ENCODE measurements at regions not wholly inside any gene's neighbourhood (a gene's known extent, or its start where the extent isn't known, plus 50 kb on each side); places are given as distances from the start of the nearest gene placed in this dataset.
"Not testable (repeated sequence)": the region's sequence is repeated elsewhere in the genome, so short reads cannot be mapped to it uniquely, and the experiment has no call there.

- no peak for DNase-seq (ENCODE audit: low read depth)
Measured at GRCh38 chr17:5864741-5865657, 205.2 kb upstream of the WSCD1 start.

DNA sequence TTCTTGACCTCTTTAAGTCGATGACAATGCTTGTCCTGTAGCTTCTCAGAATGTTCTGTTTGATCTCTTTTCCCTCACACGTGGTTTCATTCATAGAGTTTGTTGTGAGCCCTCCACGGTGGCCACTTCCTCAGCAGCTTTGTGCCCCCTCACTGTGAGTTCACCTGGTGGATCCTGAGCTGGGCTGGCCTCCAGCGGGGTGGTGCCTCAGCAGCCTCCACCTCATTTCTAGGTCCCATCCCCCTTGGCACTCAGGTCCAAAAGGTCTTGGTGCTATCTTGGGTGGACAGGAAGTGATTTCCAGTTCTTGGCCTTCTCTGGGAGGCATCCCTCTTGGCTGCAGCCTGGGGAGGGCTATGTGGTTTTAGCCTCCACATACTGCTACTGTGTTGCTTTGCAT, 203.2 kb upstream of the WSCD1 start:
- DNase-seq (ENCODE audit: low read depth): no peak

- no peak for DNase-seq (ENCODE audit: low read depth)
Measured at GRCh38 chr17:5869041-5869745, 201.0 kb upstream of the WSCD1 start.

DNA sequence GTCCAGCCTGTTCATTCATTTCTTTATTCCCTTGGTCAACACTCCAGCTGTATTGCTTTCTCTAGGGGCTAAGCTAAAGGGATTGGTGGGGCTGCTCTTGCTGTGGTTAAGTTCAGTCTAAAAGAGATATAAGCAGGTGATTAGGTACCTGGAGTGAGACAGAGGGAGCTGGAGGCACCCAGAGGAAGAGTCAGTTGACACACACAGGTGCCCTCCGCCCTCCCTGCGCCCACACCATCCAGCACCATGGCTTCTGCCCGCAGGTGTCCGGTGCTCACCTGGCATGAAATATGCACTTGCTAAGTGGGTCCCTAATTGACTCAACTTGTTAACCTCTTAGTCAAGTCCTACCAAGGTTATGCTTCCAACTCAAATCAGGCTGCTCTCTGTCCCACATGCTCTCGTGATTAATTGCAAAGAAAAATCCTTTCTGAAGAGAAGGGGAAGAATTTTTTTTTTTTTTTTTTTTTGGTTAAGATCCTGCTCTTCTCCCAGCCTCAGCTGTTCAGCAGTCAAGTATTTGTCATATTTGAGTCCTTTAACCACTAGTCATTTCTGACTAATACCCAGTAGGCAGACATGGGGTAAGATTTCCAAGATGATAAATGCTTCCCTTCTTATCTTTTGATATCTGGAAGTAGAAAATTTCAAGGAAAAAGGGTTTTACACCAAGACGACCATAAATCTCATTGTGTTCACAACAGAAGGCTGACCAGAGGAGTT, 199.8 kb upstream of the WSCD1 start:
- no peak for DNase-seq (ENCODE audit: low read depth)

- DNase-seq (ENCODE audit: low read depth): no peak
Measured at GRCh38 chr17:5871666-5872065, 198.5 kb upstream of the WSCD1 start.

DNA sequence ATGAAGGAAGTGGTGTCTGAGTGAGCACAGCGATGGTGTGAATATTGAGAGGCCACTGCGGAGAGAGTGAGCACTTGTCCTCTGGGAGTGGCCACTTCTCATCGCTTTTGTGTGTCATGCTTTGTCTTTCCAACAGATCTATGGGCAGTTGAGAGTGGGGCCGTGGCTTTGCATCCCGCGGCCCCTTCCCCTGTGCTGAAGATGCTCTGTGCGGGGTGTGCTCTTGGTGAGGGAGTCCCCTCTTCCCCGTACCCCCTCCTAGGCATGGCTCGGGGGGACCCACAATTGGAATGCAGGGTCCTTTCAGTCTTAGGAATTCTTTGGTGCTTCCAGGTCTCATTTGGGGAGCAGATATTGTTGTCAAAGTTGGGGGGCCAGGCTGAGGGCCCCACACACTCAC, 197.3 kb upstream of the WSCD1 start:
- DNase-seq (ENCODE audit: low read depth): no peak

DNA sequence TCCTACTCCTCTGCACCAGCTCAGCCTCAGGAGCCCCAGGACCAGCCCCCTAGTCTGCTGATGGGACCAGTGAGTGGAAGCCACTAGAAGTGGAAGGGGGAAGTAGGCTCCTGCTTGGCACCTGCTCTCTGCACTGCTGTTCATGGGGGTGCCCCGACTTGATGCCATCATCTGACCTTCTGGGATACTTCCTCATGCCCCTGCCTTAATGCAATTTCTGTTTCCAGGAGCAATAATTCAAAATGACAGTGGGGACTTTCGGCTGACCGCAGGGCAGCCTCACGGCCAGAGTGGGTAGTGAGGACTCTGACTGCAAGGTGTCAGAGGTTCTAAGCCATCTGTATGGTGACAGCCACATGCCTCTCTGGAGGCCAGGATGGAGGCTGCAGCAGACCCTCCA, 196.4 kb upstream of the WSCD1 start:
- no peak for DNase-seq (ENCODE audit: low read depth)

DNA sequence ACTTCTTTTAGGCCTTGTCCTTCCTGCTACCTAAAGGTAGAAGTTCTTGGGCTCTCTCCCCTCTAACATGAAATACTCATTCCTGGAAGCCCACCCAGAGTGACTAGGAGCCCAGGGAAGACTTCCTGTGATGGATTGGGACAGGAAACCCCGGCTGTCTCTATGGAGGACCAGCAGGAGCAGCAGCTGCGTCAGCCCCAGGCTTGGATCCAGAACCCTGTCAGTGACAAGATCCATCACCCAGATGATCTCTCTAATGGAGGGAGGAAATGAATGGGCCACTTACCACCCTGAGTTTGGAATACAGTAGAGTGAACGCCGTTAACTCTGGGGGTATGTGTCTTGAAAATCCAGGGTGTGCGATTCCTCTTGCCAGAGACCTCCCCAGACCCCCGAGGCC, 195.7 kb upstream of the WSCD1 start:
- no peak for DNase-seq (ENCODE audit: low read depth)

GRCh38 chr17:5877366-5877765, 192.8 kb upstream of the WSCD1 start:
- DNase-seq (ENCODE audit: low read depth): no peak

DNA sequence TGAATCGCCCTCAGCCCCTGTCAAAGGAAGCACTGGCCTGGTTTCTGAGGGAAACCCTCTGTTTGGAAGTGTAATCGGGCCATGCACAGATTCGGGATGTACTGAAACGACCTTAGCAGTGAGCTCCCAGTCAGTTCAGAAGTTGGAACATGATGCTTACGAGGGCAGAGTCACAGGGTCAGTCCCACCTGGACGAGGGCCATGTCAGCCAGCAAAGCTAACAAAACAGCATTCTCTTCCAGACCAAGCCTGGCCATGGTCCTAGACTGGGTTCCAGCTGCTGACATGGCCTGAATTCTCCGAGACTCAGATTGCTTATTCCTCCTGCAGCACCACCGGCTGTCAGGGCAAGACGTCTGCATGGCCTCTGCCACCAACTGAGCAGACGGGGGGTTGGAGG, 192.2 kb upstream of the WSCD1 start:
- no peak for DNase-seq (ENCODE audit: low read depth)

DNA sequence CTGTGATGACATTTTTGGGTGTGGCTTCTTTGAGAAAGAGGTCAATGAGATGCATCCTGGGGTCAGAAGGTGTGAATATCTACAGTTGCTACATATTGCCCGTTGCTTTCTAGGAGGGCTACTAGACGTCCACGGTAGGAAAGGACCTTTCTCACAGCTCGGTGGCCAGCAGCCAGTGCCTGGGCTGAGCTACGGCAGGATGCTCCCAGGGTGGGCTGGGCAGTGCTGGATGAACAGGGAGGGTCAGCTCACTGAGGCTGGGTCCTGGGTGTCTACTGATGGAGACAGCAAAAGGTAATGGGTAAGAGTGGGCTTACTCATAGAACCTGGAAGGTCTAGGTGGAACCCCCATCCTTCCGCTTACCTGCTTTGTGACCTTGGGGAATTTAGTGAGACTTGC, 188.3 kb upstream of the WSCD1 start:
- no peak for DNase-seq (ENCODE audit: low read depth)

GRCh38 chr17:5883775-5884665, 186.2 kb upstream of the WSCD1 start:
- no peak for DNase-seq (ENCODE audit: low read depth)

DNA sequence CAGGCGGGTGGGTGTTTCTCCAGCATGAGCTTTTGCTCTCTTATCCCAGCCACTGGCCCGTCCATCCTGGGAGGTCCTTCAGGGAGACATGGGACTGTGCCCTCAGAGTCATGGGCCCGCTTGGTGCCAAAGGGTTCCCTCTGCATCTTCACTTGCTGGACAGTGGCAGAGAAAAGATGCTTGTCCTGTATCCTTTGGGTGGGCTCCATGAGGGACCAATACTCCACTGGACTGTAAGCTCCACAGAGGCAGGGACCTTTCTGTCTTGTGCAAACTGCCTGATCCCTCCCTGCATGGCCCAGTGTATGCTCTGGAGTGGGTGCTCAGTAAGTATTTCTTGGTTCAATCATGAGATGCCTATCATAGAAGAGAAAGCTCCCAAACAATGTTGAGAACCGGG, 184.8 kb upstream of the WSCD1 start:
- DNase-seq (ENCODE audit: low read depth): no peak

- DNase-seq (ENCODE audit: low read depth): no peak
Measured at GRCh38 chr17:5888811-5889210, 181.4 kb upstream of the WSCD1 start.

GRCh38 chr17:5892921-5893675, 177.1 kb upstream of the WSCD1 start:
- DNase-seq (ENCODE audit: low read depth): no peak

DNA sequence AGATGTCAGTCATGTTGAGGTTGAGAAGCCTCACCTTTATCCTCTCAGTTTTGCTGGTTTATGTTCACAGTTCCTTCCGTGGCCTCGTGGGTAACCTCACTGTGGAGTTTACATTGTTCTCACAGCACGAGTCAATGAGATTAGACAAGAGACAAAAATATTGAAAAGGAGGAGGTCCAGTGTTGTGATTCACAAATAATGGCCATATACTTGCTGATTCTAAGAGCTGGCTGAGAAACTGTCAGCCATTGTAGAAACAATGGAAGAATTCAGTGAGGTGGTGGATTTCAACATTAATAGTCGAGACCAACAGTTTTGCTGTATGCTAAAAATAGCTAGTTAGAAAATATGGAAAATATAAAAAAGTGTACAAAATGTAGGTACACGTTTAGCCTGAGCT, 176.4 kb upstream of the WSCD1 start:
- no peak for DNase-seq (ENCODE audit: low read depth)

- no peak for DNase-seq (ENCODE audit: low read depth)
Measured at GRCh38 chr17:5895276-5895675, 174.9 kb upstream of the WSCD1 start.

- DNase-seq (ENCODE audit: low read depth): no peak
Measured at GRCh38 chr17:5896215-5896614, 174.0 kb upstream of the WSCD1 start.

GRCh38 chr17:5897275-5897911, 172.8 kb upstream of the WSCD1 start:
- DNase-seq (ENCODE audit: low read depth): no peak

- not testable (repeated sequence) for DNase-seq (ENCODE audit: low read depth)
Measured at GRCh38 chr17:5897981-5898380, 172.2 kb upstream of the WSCD1 start.

DNA sequence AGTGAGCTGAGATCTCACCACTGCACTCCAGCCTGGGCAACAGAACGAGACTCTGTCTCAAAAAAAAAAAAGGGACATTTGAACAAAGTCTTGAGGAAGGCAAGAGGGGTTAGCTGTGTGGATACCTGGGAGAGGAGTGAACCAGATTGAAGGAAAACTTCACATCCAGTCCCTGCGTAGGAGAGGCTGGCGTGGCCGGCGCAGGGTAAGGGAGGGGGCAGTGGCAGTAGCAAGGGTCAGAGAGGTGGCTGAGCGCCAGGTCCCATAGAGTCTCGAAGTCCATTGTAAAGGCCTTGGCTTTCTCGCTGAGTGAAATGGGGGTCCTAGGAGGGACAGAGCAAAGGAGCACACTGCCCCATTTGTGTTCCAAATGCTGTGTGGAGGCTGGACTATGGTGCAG, 171.8 kb upstream of the WSCD1 start:
- DNase-seq (ENCODE audit: low read depth): no peak
